ENCODE measurements at regions not wholly inside any gene's neighbourhood (a gene's known extent, or its start where the extent isn't known, plus 50 kb on each side); places are given as distances from the start of the nearest gene placed in this dataset.

DNA sequence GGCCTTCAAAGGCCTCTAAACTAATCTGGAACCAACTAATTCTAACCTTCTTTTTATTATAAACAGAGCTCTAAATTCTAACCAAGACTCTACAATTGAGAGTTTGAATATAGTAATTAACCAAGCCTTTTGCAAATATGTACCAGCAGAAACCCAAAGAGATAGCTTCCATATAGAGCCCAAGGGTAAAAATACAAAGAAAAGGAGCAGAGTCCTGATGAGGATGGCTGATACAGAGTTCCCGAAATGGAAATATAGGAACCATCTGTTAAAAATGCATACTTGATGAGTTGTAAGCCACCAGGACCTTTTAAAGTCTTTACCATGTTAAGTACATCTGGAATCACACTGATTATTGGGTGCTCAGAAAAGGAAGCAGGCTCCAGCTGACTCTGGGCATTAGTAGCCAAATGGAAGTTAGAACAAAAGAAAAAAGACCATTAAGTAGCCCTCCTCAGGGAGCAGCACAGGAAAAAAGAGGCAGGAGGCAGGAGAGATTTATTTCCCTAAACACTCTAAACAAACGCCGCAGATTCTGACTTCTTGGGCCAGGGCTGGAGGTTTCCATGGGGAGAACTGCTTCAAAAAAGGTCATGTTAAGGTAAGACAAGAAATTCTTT, 463.1 kb upstream of the FAT3 start:
- TF ChIP-seq, protein P1, sequence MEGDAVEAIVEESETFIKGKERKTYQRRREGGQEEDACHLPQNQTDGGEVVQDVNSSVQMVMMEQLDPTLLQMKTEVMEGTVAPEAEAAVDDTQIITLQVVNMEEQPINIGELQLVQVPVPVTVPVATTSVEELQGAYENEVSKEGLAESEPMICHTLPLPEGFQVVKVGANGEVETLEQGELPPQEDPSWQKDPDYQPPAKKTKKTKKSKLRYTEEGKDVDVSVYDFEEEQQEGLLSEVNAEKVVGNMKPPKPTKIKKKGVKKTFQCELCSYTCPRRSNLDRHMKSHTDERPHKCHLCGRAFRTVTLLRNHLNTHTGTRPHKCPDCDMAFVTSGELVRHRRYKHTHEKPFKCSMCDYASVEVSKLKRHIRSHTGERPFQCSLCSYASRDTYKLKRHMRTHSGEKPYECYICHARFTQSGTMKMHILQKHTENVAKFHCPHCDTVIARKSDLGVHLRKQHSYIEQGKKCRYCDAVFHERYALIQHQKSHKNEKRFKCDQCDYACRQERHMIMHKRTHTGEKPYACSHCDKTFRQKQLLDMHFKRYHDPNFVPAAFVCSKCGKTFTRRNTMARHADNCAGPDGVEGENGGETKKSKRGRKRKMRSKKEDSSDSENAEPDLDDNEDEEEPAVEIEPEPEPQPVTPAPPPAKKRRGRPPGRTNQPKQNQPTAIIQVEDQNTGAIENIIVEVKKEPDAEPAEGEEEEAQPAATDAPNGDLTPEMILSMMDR (IDR thresholded peaks at IDR 0.05; ENCODE audit: unreplicated experiment): no peak
- H3K4me1 Mint-ChIP-seq: peaks cover 25% of the 10 kb centered on the region
- DNase-seq (ENCODE audit: low spot score in 2 of 2, unreplicated experiment in 2 of 2): no peak
- peaks cover 6% of the 10 kb centered on the region for H3K9me3 Mint-ChIP-seq
- H3K4me3 Mint-ChIP-seq: no peak overlapping the region
- H3K36me3 Mint-ChIP-seq: no peaks in the 10 kb centered on the region
- no peaks in the 10 kb centered on the region for H3K27me3 Mint-ChIP-seq (ENCODE audit: low read depth)
- peak overlapping the region; percentile 77 for H3K27ac Mint-ChIP-seq

GRCh38 chr11:91756829-91757480, 467.7 kb upstream of the FAT3 start:
- Mint-ChIP-seq H3K9me3 (no peaks in the 10 kb centered on the region), H3K4me3 (no peak overlapping the region), H3K4me1 (peaks cover 16% of the 10 kb centered on the region), H3K27me3 (ENCODE audit: low read depth) (no peaks in the 10 kb centered on the region), H3K36me3 (no peaks in the 10 kb centered on the region), H3K27ac (no peak overlapping the region)
- no peak for DNase-seq (ENCODE audit: low spot score in 2 of 2, unreplicated experiment in 2 of 2)
- TF ChIP-seq, protein P1 (IDR thresholded peaks at IDR 0.05; ENCODE audit: unreplicated experiment): no peak

- no peaks in the 10 kb centered on the region for H3K27me3 Mint-ChIP-seq (ENCODE audit: low read depth)
- no peak overlapping the region for H3K4me3 Mint-ChIP-seq
- no peaks in the 10 kb centered on the region for H3K36me3 Mint-ChIP-seq
- no peak for DNase-seq (ENCODE audit: low spot score in 2 of 2, unreplicated experiment in 2 of 2)
- TF ChIP-seq, protein P1 (IDR thresholded peaks at IDR 0.05; ENCODE audit: unreplicated experiment): no peak
- peaks cover 5% of the 10 kb centered on the region for H3K9me3 Mint-ChIP-seq
- no peak overlapping the region for H3K27ac Mint-ChIP-seq
- peaks cover 8% of the 10 kb centered on the region for H3K4me1 Mint-ChIP-seq
These were observed 468.5 kb upstream of the FAT3 start for GRCh38 chr11:91755951-91756707.

DNA sequence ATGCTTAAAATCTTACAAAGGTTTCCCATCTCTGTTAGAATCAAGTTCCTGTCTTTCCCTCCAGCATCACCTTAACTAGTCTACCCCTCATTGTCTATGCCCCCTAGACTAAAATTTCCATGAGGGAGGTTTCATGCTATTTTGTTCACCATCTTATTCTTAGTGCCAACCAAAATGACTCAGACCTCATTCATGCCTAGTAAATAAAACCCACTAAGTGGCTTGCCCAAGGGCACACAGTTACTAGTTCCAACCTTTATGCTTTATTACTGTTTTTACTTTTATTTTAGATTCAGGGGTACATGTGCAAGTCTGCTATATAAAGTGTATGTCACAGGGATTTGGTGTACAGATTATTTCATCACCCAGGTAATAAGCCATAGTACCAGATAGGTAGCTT, 469.1 kb upstream of the FAT3 start:
- Mint-ChIP-seq H3K9me3 (peaks cover 9% of the 10 kb centered on the region), H3K4me3 (no peak overlapping the region), H3K36me3 (no peaks in the 10 kb centered on the region), H3K27me3 (ENCODE audit: low read depth) (no peaks in the 10 kb centered on the region), H3K27ac (no peak overlapping the region), H3K4me1 (peaks cover 8% of the 10 kb centered on the region)
- DNase-seq (ENCODE audit: low spot score in 2 of 2, unreplicated experiment in 2 of 2): no peak
- TF ChIP-seq, protein P1 (IDR thresholded peaks at IDR 0.05; ENCODE audit: unreplicated experiment): no peak

DNA sequence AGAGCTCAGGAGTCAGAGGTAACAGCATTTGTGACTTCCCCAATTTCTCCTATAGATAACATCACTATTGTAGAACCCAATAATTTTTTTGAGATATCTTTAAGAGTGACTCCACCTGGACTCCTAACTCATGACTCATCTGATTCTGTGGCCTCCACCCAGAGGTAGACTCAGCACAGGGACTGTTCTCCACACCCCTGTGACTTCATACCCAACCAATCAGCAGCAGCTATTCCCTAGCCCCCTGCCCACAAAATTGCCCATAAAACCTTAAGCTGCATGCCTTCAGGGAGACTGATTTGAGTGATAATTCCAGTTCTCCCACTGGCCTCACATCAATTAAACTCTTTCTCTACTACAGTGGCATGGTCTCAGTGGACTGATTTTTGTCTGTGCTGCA, 475.4 kb upstream of the FAT3 start:
- Mint-ChIP-seq H3K4me1 (no peaks in the 10 kb centered on the region), H3K27ac (no peak overlapping the region), H3K36me3 (no peaks in the 10 kb centered on the region), H3K9me3 (peaks cover 16% of the 10 kb centered on the region), H3K27me3 (ENCODE audit: low read depth) (no peaks in the 10 kb centered on the region), H3K4me3 (no peak overlapping the region)
- DNase-seq (ENCODE audit: low spot score in 2 of 2, unreplicated experiment in 2 of 2): no peak
- TF ChIP-seq, protein P1 (IDR thresholded peaks at IDR 0.05; ENCODE audit: unreplicated experiment): no peak

Data from mesothelial cell of epicardium (in vitro differentiated cells).